Nephron (organoid): ENCODE measurements at regions not wholly inside any gene's neighbourhood (a gene's known extent, or its start where the extent isn't known, plus 50 kb on each side); places are given as distances from the start of the nearest gene placed in this dataset.

Experiments
- H3K27ac Mint-ChIP-seq, 3 experiments: 2 replicates each; pipeline ENCODE4 v1.8.0; 2020; ENCODE audit warnings: mixed read lengths in 3 of 3, mild to moderate bottlenecking in 2 of 3, moderate library complexity in 1 of 3
- H3K27me3 Mint-ChIP-seq: 2 replicates; pipeline ENCODE4 v1.8.0; 2021; ENCODE audit warnings: low read depth, mild to moderate bottlenecking, moderate library complexity, mixed read lengths
- H3K36me3 Mint-ChIP-seq: 2 replicates; pipeline ENCODE4 v1.8.0; 2020; ENCODE audit warnings: low read depth, mixed read lengths
- H3K4me1 Mint-ChIP-seq: 2 replicates; pipeline ENCODE4 v1.8.0; 2020; ENCODE audit warnings: mixed read lengths
- H3K4me3 Mint-ChIP-seq, 3 experiments: 2 replicates each; pipeline ENCODE4 v1.8.0; 2020; ENCODE audit warnings: mild to moderate bottlenecking in 3 of 3, mixed read lengths in 3 of 3, moderate library complexity in 2 of 3
- H3K9me3 Mint-ChIP-seq: 2 replicates; pipeline ENCODE4 v1.8.0; 2020; ENCODE audit warnings: mixed read lengths
- CTCF ChIP-seq, 3 experiments: fragments of 200-600 bp; sonication (generic); IDR thresholded peaks; one replicate each; pipeline ENCODE4 v1.5.0; 2021; ENCODE audit warnings: antibody characterized with exemption in 3 of 3; ENCODE audit not compliant: unreplicated experiment in 3 of 3

DNA sequence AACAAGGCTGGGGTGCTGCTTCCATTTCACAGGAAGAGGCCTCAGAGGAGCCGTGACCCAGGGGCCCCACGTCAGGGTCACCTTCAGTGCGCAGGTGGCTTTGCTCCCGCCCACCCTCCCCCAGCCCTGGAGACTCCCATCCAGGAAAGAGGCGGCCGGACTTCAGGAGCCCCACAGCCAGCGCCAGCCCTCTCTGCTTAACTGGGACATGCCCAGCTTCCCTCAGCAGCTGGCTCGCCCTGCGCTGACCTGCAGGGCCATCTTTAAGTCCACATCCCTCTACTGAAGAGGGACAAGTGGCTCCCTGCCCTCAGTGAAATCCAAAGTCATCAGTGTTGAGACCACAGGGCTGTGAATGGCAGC, 141.9 kb upstream of the PPP2R2D start:
- TF ChIP-seq CTCF (IDR thresholded peaks at IDR 0.05; ENCODE audit: unreplicated experiment in 3 of 3) = no peak
- H3K27me3 Mint-ChIP-seq = peaks cover 19% of the 10 kb centered on the region
- peak overlapping the region; percentile 57 to 94 (median 83) for H3K27ac Mint-ChIP-seq
- no peaks in the 10 kb centered on the region for H3K36me3 Mint-ChIP-seq
- H3K4me3 Mint-ChIP-seq = no peak overlapping the region
- peaks cover 9% of the 10 kb centered on the region for H3K4me1 Mint-ChIP-seq
- no peaks in the 10 kb centered on the region for H3K9me3 Mint-ChIP-seq

DNA sequence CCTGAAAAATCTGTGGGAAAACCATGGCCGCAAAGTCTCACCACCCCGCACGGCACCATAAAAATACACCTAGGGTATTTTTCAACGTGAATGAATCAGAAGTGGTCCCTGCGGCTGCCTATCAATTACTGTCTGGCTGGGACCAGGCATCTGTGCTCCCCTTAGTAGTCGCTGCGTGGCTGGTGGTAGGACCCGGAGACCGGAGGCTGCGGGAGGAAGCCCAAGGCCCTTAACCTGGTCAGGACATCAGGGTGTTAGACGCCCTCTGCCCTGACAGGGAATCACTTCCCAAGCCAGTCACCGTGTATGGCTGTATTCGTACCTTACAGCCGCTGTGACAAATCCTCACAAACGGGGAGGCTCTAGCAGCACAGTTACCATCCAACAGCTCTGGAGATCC, 141.5 kb upstream of the PPP2R2D start:
- peaks cover 19% of the 10 kb centered on the region for H3K27me3 Mint-ChIP-seq
- H3K36me3 Mint-ChIP-seq = no peaks in the 10 kb centered on the region
- no peak overlapping the region for H3K4me3 Mint-ChIP-seq
- no peak for TF ChIP-seq CTCF (IDR thresholded peaks at IDR 0.05; ENCODE audit: unreplicated experiment in 3 of 3)
- H3K27ac Mint-ChIP-seq = peak overlapping the region in 1 of 3 experiments; percentile 94
- no peaks in the 10 kb centered on the region for H3K9me3 Mint-ChIP-seq
- H3K4me1 Mint-ChIP-seq = peaks cover 9% of the 10 kb centered on the region

GRCh38 chr10:131760416-131761166, 140.2 kb upstream of the PPP2R2D start:
- Mint-ChIP-seq H3K9me3 (no peaks in the 10 kb centered on the region), H3K36me3 (no peaks in the 10 kb centered on the region), H3K4me1 (peaks cover 9% of the 10 kb centered on the region), H3K27ac (no peak overlapping the region), H3K27me3 (peaks cover 15% of the 10 kb centered on the region), H3K4me3 (no peak overlapping the region)
- no peak for TF ChIP-seq CTCF (IDR thresholded peaks at IDR 0.05; ENCODE audit: unreplicated experiment in 3 of 3)

GRCh38 chr10:131762789-131763696, 137.8 kb upstream of the PPP2R2D start:
- H3K4me1 Mint-ChIP-seq = peaks cover 8% of the 10 kb centered on the region
- H3K27me3 Mint-ChIP-seq = peaks cover 15% of the 10 kb centered on the region
- no peak overlapping the region for H3K27ac Mint-ChIP-seq
- no peak overlapping the region for H3K4me3 Mint-ChIP-seq
- no peaks in the 10 kb centered on the region for H3K9me3 Mint-ChIP-seq
- no peak for TF ChIP-seq CTCF (IDR thresholded peaks at IDR 0.05; ENCODE audit: unreplicated experiment in 3 of 3)
- H3K36me3 Mint-ChIP-seq = no peaks in the 10 kb centered on the region

DNA sequence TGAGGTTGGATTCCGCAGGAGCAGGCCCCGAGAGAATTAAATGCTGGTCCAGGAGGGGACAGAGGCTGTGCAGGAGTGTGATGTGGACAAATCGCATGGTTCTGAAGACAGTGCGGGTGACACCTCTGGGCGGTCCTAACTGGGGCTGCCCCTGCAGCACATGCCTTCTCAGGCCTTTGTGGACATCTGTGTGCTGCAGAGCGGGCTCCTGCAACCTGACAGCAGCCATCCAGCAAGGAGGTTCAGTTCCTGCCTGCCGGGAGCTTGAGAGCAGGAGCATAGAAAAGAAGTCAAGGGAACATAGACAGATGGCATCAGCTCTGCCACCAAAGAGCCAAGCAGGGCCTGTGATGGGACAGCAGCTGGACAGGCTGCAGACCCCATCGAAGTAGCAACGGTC, 135.9 kb upstream of the PPP2R2D start:
- Mint-ChIP-seq H3K4me1 (no peaks in the 10 kb centered on the region), H3K27me3 (peaks cover 8% of the 10 kb centered on the region), H3K9me3 (no peaks in the 10 kb centered on the region), H3K27ac (no peak overlapping the region), H3K4me3 (no peak overlapping the region), H3K36me3 (no peaks in the 10 kb centered on the region)
- TF ChIP-seq CTCF (IDR thresholded peaks at IDR 0.05; ENCODE audit: unreplicated experiment in 3 of 3) = no peak
